KOPT-K1 (cell line): ENCODE measurements at regions not wholly inside any gene's neighbourhood (a gene's known extent, or its start where the extent isn't known, plus 50 kb on each side); places are given as distances from the start of the nearest gene placed in this dataset.

Experiments used
- H3K27ac ChIP-seq: fragments of 200-600 bp; sonication (generic); 2 replicates; pipeline ENCODE4 v1.5.1; 2016; ENCODE audit warnings: antibody characterized with exemption, mild to moderate bottlenecking, low read depth, low read length; ENCODE audit not compliant: poor library complexity, severe bottlenecking
- H3K36me3 ChIP-seq: fragments of 200-600 bp; sonication (generic); 2 replicates; pipeline ENCODE4 v1.5.1; 2017; ENCODE audit warnings: antibody characterized with exemption, mild to moderate bottlenecking, low read length, moderate library complexity; ENCODE audit not compliant: insufficient read depth
- H3K9me3 ChIP-seq: fragments of 200-600 bp; sonication (generic); 2 replicates; pipeline ENCODE4 v1.5.1; 2017; ENCODE audit warnings: antibody characterized with exemption, low read length, mild to moderate bottlenecking; ENCODE audit not compliant: insufficient read depth, poor library complexity, severe bottlenecking

DNA sequence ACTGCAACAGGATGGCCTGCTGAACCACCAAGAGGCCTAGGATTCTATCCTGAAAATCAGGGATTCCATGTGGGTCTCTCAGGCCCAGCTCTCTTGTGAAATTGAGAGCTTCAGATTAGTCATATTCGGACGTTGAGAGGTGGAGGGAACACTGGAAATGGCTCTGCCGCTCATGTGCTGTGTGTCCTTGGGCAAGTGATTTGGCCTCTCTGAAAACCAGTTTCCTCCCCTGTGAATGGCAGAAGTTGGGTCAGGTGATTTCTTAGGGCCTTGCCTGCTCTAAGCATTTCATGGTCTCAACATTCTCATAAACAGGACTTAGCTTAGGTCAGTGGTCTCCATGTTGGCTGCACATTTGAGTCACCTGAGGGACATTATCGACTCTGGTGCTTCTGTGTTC, 470.1 kb downstream of the PREX1 start:
- no peaks in the 10 kb centered on the region for H3K36me3 ChIP-seq
- no peak overlapping the region for H3K27ac ChIP-seq
- peaks cover 6% of the 10 kb centered on the region for H3K9me3 ChIP-seq

DNA sequence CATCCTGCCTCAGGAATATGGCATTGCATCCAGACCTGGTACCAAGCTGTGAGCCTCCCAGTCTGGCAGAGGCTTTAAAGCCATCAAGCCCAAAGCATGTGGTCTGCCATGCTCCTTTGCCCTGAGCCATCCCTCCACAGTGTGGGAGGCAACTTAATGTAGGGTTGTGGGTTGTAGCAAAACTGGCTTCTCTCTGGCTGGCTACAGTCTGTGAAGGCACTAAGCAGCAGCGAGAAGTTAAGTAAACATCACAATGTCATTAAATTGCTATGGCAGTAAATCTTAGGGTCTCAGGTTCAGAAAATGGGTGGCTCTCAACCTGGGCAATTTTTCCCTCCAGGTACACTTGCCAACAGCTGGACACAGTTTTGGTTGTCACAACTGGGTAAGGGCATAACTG, 472.9 kb downstream of the PREX1 start:
- H3K9me3 ChIP-seq: peaks cover 6% of the 10 kb centered on the region
- H3K27ac ChIP-seq: no peak overlapping the region
- H3K36me3 ChIP-seq: no peaks in the 10 kb centered on the region

DNA sequence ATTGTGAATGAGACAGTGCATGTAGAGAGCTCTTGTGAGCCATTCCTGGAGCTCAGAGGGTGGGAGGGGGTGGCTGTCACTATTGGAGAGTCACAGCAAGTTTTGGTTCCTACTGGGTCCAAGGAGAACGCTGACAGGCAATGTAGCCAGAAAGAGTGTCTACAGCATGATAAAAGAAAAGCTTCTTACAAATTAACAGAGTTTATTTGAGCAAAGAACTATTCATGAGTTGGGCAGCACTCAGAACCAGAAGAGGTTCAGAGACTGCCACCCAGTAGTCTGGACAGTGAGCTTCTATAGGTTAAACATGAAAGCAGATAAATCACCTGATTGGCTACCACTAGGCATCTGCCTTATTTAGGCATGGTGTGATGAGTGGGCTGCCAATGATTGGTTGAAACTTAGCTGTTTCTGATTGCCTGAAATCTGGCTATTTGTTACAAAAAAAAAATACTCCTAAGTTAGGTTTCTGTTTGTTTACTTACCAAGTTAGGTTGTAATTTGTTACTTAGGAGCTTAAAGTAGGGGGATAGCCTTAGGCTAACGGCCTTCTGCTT, 473.4 kb downstream of the PREX1 start:
- Histone ChIP-seq H3K36me3 (no peaks in the 10 kb centered on the region), H3K9me3 (peaks cover 6% of the 10 kb centered on the region), H3K27ac (no peak overlapping the region)

DNA sequence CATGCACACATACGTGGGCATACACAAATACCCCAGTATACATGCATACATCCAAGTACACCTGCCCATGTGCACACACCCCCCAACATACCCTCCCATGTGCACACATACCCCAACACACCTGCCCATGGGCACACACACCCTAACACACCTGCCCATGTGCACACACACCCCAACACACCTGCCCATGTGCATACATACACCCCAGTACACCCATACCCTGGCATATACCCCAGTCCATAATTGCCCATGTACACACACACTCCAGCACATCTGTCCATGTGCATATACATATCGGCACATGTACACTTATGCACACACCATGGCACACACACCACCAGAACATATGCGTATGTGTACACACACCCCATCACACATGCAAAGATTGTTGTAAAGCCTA, 475.2 kb downstream of the PREX1 start:
- H3K36me3 ChIP-seq: no peaks in the 10 kb centered on the region
- H3K9me3 ChIP-seq: peaks cover 6% of the 10 kb centered on the region
- H3K27ac ChIP-seq: no peak overlapping the region

DNA sequence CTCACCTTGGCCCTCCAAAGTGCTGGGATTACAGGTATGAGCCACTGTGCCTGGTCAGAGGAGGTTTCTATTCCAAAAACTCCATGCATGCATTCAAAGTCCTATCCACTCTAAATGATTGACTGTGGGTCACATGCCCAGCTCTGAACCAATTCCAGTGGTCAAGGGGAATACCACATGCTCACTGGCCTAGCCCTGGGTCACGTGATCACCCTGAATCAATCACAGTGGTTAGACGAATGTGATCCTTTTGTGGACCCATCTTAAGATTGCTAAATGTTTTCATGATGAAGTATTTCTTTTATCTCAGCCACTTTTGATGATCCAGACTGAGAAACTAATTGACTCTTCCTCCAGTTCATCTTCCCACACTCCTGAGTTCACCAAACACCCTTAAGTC, 475.8 kb downstream of the PREX1 start:
- Histone ChIP-seq H3K9me3 (peaks cover 6% of the 10 kb centered on the region), H3K27ac (no peak overlapping the region), H3K36me3 (no peaks in the 10 kb centered on the region)

DNA sequence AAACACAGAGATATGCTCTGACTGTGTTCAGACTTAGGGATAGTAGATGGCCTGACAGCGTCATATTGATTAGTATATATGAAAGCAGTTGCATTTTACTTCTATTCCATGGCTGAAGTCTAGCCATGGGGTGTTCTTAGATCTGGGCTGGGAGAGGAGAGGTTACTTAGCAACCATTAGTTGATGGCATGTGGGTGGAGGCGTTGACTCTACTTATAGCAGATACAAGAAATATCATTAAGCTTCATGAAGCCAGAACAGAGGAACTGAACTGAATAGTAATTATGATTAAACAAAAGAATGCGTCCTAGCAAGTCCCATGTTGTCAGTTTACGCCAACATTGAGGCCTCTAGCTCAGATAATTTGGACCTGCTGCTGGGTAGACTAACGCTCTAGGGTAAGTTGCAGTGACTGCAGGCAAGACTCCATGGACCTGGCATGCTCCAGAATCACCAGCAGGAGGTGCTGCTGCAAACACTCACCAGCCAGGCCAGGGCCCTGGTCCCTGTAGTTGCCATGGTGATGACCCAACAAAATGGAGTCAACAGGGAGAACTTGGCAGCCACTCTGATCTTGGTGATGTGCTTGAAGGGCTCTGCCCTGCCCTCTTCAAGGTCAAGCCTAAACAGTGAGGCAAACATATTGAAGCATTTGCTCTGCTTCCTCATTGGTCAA, 477.3 kb downstream of the PREX1 start:
- no peak overlapping the region for H3K27ac ChIP-seq
- H3K36me3 ChIP-seq: no peaks in the 10 kb centered on the region
- H3K9me3 ChIP-seq: peaks cover 6% of the 10 kb centered on the region

DNA sequence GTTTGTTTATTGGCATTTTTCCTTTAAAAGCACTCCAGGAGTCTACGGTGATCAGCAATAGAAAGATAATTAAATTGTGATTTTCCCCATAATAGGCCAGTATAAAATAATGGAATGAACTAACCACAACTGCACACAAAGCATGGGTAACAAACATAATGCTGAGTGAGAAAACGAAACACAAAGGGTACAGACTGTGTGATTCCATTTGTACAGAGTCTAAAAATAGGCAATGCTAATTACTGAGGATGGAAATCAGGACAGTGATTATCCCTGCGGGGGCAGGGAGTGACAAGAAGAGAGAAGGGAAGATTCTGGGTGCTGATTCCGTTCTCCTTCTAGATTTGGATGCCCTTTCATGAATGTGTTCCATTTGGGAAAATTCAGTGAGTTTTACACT, 478.1 kb downstream of the PREX1 start:
- peaks cover 6% of the 10 kb centered on the region for H3K9me3 ChIP-seq
- H3K27ac ChIP-seq: no peak overlapping the region
- no peaks in the 10 kb centered on the region for H3K36me3 ChIP-seq

DNA sequence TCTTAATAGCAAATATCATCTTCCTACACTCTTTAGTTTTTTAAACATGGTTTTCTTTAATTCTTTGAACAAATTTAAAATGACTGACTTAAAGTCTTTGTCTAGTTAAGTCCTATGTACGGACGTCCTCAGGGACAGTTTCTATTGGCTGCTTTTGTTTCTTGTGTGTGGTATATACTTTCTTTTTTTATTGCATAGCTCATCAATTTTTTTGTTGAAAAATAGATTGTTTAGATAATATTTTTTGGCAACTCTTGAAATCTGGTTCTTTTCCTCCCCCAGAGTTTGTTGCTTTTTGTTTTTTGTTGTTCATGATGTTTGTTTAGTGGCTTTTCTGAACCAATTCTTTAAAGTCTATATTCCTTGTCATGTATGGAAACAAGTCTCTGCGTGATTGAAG, 479.8 kb downstream of the PREX1 start:
- Histone ChIP-seq H3K9me3 (no peaks in the 10 kb centered on the region), H3K36me3 (no peaks in the 10 kb centered on the region), H3K27ac (no peak overlapping the region)

DNA sequence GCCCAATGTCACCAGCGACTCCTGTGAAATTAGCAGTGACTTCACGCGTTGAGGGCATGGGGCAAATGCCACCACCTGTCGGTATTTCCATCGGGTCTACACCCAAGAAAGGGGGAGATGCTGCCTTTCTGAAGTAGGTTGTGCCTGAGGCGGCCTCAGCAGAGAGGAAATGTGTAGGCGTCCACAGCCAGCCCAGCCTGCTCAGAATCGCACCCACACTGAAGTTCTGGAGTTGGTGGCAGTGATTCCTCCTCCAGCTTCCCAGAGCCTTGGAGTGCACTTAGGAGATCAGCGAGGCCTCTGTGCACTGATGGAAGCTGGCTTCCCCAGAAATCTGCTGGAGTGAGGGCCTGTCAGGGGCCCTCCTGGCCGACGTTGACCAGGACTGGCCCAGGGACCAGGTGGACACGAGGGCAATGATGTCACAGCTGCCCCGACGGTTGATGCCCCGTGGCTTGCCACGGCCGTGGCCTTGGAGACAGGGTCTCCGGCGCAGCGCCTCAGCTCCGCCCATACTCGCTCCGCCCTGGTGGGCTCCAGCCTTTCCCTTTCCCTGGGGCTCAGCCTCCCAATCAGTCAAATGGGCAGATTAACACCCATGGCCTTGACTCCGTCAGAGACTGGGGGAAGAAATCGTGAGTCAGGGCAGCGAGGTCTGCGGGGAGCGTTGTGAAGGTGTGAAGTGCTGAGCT, 484.8 kb downstream of the PREX1 start:
- Histone ChIP-seq H3K27ac (no peak overlapping the region), H3K36me3 (no peaks in the 10 kb centered on the region), H3K9me3 (no peaks in the 10 kb centered on the region)

DNA sequence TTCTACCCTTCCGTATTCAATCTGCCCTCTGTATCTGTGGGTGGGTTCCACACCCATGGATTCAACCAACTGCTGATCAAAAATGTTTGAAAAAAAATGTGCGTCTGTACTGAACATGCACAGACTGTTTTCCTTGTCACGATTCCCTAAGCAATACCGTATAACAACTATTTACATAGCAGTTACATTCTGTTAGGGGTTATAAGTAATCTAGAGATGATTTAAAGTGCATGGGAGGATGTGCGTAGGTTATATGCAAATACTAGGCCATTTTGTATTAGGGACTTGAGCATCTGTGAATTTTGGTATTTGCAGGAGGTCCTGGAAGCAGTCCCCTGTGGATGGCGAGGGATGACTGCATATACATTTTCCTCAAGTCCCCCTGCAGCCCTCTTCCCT, 486.9 kb downstream of the PREX1 start:
- no peaks in the 10 kb centered on the region for H3K9me3 ChIP-seq
- no peak overlapping the region for H3K27ac ChIP-seq
- H3K36me3 ChIP-seq: no peaks in the 10 kb centered on the region

DNA sequence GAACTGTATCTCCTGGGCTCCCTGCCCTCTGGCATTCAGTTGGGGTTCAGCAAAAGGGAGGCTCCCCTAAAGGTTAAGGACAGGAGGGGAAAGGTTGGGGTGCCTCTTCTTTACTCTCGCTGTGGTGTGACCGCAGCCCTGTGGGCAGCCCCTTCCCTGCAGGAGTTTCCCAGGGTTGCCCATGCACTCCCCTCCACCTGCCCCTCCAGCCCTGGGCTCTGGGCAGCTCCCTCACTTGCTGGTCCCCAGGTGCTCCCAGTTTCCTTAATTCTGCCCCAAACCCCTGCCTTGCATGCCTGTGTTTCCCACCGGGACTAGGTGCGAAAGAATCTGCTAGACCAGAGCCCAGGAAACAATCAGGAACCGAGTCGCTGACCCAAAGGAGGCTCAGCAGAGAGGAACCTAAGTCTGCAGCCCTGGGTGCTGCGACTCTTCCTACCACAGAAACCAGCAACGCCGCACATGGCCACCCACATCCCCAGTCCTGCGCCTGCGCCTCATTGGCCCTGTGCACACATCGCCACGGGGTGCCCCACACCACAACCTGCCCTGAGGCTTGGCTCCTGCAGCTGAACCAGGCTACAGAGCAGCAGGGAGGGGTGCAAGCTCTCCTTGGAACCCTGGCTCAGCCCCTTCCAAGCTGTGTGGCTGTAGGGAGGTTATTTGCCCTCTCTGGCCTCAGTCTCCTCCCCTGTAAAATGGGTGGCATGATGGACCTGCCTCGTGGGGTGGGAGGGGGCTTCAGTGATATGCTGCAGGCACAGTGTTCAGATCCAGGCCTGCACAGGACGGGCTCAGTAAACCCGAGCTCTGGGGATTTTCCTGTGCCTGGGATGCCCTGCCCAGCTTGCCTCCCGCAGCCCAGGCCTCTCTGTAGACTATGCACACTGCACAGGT, 487.6 kb downstream of the PREX1 start:
- H3K36me3 ChIP-seq: no peaks in the 10 kb centered on the region
- H3K9me3 ChIP-seq: no peaks in the 10 kb centered on the region
- H3K27ac ChIP-seq: no peak overlapping the region

DNA sequence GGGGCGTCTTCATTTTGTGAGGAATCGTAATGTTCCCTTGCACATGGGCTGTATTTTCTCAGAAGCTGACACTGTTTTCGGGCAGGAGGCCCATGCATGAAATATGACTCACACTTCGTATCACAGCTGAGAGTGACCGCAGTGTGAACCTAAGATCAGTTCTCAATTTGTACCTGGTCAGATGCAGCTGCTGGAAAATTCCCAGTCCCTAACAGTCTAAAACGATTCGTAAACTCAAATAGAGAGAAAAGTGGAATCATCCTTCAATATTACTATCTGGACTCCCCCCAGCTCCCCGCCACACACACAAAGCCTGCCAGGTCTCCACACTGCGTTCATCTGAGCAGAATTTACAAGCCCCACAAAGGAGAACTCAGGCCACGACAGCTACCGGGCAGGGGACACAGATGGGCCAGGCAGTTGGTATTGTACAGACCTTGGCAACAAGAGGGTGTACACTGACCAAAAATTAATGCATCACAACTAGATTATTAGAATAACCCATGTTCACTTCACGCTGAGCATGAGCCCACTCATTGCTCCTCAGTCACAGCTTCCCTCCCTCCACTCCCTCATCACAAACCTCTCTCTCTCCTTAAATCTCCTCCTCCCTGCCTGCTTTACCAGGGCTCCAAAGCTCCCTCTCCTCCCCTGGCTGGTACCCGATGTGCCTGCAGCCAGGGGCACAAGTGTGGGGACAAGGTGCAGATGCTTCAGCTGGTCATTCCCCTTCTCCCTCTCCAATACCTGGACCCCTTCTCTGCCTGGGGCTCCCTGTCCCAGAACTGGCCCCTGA, 488.4 kb downstream of the PREX1 start:
- Histone ChIP-seq H3K9me3 (no peaks in the 10 kb centered on the region), H3K27ac (no peak overlapping the region), H3K36me3 (no peaks in the 10 kb centered on the region)

DNA sequence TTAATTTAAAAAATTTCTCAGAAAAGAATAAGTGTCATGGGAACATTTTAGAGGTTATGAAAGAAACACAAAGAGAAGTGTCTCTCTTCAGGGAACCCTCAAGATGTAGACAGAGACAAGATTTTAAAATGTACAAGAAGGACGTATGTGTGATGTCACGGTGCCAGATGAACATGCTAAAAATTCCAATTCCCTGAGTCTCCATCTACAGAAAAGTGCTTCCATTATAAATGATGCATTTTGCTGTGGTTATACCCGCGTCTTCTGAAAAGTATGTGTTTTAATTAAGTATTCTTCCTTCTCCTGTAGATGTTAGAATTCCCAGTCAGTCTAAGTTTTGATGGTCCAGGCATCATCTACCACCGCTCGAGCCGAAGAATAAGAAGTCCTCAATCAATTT, 489.1 kb downstream of the PREX1 start:
- no peaks in the 10 kb centered on the region for H3K36me3 ChIP-seq
- no peak overlapping the region for H3K27ac ChIP-seq
- no peaks in the 10 kb centered on the region for H3K9me3 ChIP-seq

DNA sequence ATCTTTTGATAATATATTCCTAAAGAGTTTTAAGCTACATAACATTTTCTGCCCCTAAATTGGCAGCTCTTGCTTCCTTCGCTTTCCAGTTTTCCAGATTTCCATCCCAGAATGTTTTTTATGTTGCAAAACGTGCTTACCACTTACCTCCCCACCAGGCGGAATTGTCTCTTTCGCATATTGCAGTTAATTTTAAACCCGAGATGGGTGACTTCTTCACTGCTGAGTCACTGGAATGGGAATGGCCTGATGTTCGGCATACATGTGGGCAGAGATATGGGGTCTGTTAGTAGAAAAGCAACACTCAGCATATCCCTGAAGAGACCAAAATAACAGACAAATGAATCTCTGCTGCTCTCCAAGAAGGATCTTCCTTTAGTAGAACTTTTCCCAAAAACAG, 491.2 kb downstream of the PREX1 start:
- H3K9me3 ChIP-seq: no peaks in the 10 kb centered on the region
- no peaks in the 10 kb centered on the region for H3K36me3 ChIP-seq
- no peak overlapping the region for H3K27ac ChIP-seq
